Hematopoietic multipotent progenitor cell treated with erythropoietin and hydrocortisone succinate and interleukin-3 and kit ligand, for 15 days (in vitro differentiated cells): ENCODE measurements at regions not wholly inside any gene's neighbourhood (a gene's known extent, or its start where the extent isn't known, plus 50 kb on each side); places are given as distances from the start of the nearest gene placed in this dataset.
"Not testable (repeated sequence)": the region's sequence is repeated elsewhere in the genome, so short reads cannot be mapped to it uniquely, and the experiment has no call there.

Source experiments
- DNase-seq: peaks from one replicate; pipeline ENCODE4 v3.0.0-alpha.2; 2015; ENCODE audit warnings: low spot score

GRCh38 chr13:65595916-65596315 lies 1634.2 kb downstream of the PCDH9 start:
- DNase-seq, result no peak

- DNase-seq, result no peak
These were observed 1635.8 kb downstream of the PCDH9 start for GRCh38 chr13:65594298-65594781.

- DNase-seq, result no peak
These were observed 1636.8 kb downstream of the PCDH9 start for GRCh38 chr13:65593298-65593874.

GRCh38 chr13:65592731-65593130 lies 1637.4 kb downstream of the PCDH9 start:
- no peak for DNase-seq

GRCh38 chr13:65585346-65585745 lies 1644.8 kb downstream of the PCDH9 start:
- no peak for DNase-seq

GRCh38 chr13:65584126-65584525 lies 1646.0 kb downstream of the PCDH9 start:
- DNase-seq, result no peak

- no peak for DNase-seq
These were observed 1648.0 kb downstream of the PCDH9 start for GRCh38 chr13:65582160-65582559.

GRCh38 chr13:65564561-65564960 lies 1665.6 kb downstream of the PCDH9 start:
- not testable (repeated sequence) for DNase-seq

- no peak for DNase-seq
These were observed 1667.8 kb downstream of the PCDH9 start for GRCh38 chr13:65562305-65562704.

GRCh38 chr13:65560936-65561335 lies 1669.2 kb downstream of the PCDH9 start:
- no peak for DNase-seq

- DNase-seq, result no peak
These were observed 1674.2 kb downstream of the PCDH9 start for GRCh38 chr13:65555962-65556361.

- DNase-seq, result no peak
These were observed 1676.9 kb downstream of the PCDH9 start for GRCh38 chr13:65553096-65553727.

- no peak for DNase-seq
These were observed 1678.9 kb downstream of the PCDH9 start for GRCh38 chr13:65551208-65551607.

GRCh38 chr13:65540175-65540574 lies 1690.0 kb downstream of the PCDH9 start:
- no peak for DNase-seq

- DNase-seq, result no peak
These were observed 1694.8 kb downstream of the PCDH9 start for GRCh38 chr13:65535370-65535769.

GRCh38 chr13:65532231-65532630 lies 1697.9 kb downstream of the PCDH9 start:
- DNase-seq, result no peak

- no peak for DNase-seq
These were observed 1699.4 kb downstream of the PCDH9 start for GRCh38 chr13:65530688-65531087.

- DNase-seq, result no peak
These were observed 1700.6 kb downstream of the PCDH9 start for GRCh38 chr13:65529541-65529940.

- no peak for DNase-seq
These were observed 1721.4 kb downstream of the PCDH9 start for GRCh38 chr13:65508745-65509144.

GRCh38 chr13:65508338-65508737 lies 1721.8 kb downstream of the PCDH9 start:
- no peak for DNase-seq

GRCh38 chr13:65505941-65506340 lies 1724.2 kb downstream of the PCDH9 start:
- no peak for DNase-seq

GRCh38 chr13:65504213-65504612 lies 1725.9 kb downstream of the PCDH9 start:
- no peak for DNase-seq

GRCh38 chr13:65500481-65500880 lies 1729.7 kb downstream of the PCDH9 start:
- no peak for DNase-seq

- no peak for DNase-seq
These were observed 1730.9 kb downstream of the PCDH9 start for GRCh38 chr13:65499256-65499655.
